ENCODE measurements at regions not wholly inside any gene's neighbourhood (a gene's known extent, or its start where the extent isn't known, plus 50 kb on each side); places are given as distances from the start of the nearest gene placed in this dataset.

DNA sequence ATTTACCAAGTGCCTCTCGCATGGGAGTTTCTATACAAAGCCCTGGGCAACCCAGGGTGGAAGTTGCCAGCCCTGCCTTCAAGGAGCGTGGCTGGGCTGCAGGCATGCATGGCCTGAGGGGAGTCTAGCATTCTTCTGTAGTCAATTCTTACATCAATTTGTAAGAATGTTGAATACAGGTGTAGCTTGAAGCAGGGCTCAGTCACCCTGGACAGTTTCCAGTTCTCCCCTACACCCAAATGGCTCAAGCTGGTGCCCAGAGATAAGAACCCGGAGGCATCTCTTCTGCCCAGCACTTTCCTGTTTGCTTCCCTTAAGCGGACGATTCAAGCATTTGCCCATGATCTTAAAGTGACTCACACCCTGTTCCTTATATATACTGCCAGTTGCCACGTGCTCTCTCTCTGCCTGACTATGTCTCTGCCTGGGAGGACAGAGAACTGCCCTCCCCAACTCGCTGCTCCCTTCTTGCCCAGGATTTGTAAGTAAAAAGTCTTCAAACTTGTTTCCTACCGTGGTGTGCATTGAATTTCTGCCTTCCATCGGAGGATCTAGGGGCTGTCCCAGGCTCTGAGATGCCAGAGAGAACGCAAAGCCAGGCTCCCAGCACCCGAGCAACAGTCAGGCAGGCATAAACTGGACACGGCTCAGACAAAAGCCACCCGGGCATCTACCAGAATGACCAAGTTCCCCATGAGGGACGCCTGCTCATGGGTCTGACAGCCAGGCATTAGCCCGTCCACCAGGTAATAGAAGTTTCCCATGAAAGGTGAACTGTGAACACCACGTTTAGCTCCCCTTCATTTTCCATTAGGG lies 50.9 kb upstream of the AJAP1 start:
- DNase-seq (ENCODE audit: low read depth), result peak; percentile 21

Data from Daoy (cell line).